ENCODE measurements at regions not wholly inside any gene's neighbourhood (a gene's known extent, or its start where the extent isn't known, plus 50 kb on each side); places are given as distances from the start of the nearest gene placed in this dataset.

GRCh38 chr5:117098094-117098493 lies 523.5 kb upstream of the SEMA6A start:
- no peak overlapping the region for H3K9ac ChIP-seq (ENCODE audit: extremely low read depth, insufficient read length, low read length)
- no CpG with 5 or more reads among the region's 3 CpGs for WGBS (ENCODE audit: extremely low coverage, insufficient read length, low lambda C conversion rate)
- no peaks in the 10 kb centered on the region for H3K79me2 ChIP-seq (ENCODE audit: insufficient read depth, low read length)
- no peak overlapping the region for H3K4ac ChIP-seq (ENCODE audit: low read depth, low read length)
- no peaks in the 10 kb centered on the region for H3K36me3 Mint-ChIP-seq (ENCODE audit: insufficient read depth in 1 of 3, low read depth in 3 of 3)
- no peak overlapping the region for H2BK12ac ChIP-seq (ENCODE audit: insufficient read length, low read depth, low read length)
- no peak overlapping the region for H3K56ac ChIP-seq (ENCODE audit: insufficient read length, low read depth, low read length)
- H3K9me3 Mint-ChIP-seq: no peaks in the 10 kb centered on the region; a peak in 1 of 5 replicates
- H2BK5ac ChIP-seq (ENCODE audit: insufficient read length, low read length): no peak overlapping the region
- H3K23ac ChIP-seq (ENCODE audit: insufficient read length, low read depth, low read length): no peak overlapping the region
- no peak overlapping the region for H3K14ac ChIP-seq (ENCODE audit: insufficient read depth, low read length)
- H3T11ph ChIP-seq (ENCODE audit: low read length): no peak overlapping the region
- H3K27ac ChIP-seq (ENCODE audit: insufficient read length, low read depth, low read length): no peak overlapping the region
- H4K20me1 ChIP-seq (ENCODE audit: control insufficient read depth, insufficient read depth, insufficient read length): no peaks in the 10 kb centered on the region
- H3K4me3 Mint-ChIP-seq: no peak overlapping the region
- H2BK20ac ChIP-seq (ENCODE audit: low read depth, low read length, poor library complexity, severe bottlenecking): no peak overlapping the region
- H3K27me3 ChIP-seq (ENCODE audit: insufficient read depth, low read length): no peaks in the 10 kb centered on the region
- no peak overlapping the region for H3K27ac Mint-ChIP-seq
- no peak overlapping the region for H2AFZ ChIP-seq (ENCODE audit: low read length)
- H2BK120ac ChIP-seq (ENCODE audit: low read depth, low read length, poor library complexity, severe bottlenecking): no peak overlapping the region
- H2AK5ac ChIP-seq (ENCODE audit: insufficient read length, low read length): no peak overlapping the region
- no peak for DNase-seq
- TF ChIP-seq, protein P1, sequence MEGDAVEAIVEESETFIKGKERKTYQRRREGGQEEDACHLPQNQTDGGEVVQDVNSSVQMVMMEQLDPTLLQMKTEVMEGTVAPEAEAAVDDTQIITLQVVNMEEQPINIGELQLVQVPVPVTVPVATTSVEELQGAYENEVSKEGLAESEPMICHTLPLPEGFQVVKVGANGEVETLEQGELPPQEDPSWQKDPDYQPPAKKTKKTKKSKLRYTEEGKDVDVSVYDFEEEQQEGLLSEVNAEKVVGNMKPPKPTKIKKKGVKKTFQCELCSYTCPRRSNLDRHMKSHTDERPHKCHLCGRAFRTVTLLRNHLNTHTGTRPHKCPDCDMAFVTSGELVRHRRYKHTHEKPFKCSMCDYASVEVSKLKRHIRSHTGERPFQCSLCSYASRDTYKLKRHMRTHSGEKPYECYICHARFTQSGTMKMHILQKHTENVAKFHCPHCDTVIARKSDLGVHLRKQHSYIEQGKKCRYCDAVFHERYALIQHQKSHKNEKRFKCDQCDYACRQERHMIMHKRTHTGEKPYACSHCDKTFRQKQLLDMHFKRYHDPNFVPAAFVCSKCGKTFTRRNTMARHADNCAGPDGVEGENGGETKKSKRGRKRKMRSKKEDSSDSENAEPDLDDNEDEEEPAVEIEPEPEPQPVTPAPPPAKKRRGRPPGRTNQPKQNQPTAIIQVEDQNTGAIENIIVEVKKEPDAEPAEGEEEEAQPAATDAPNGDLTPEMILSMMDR (conservative IDR thresholded peaks at IDR 0.05): no peak
- H3K27me3 Mint-ChIP-seq (ENCODE audit: low read depth): peaks cover 16% of the 10 kb centered on the region
- H4K8ac ChIP-seq (replicated peaks; ENCODE audit: insufficient read length, low read depth, low read length): no peak overlapping the region
- H3K18ac ChIP-seq (ENCODE audit: insufficient read length, low read depth, low read length): no peak overlapping the region
- H4K91ac ChIP-seq (ENCODE audit: insufficient read length, low read depth, low read length): no peak overlapping the region
- no peaks in the 10 kb centered on the region for H3K9me3 ChIP-seq (ENCODE audit: control insufficient read depth, low read depth, low read length)
- no peaks in the 10 kb centered on the region for H3K23me2 ChIP-seq (ENCODE audit: insufficient read length, low read depth, low read length, poor library complexity, severe bottlenecking)
- no peaks in the 10 kb centered on the region for H3K79me1 ChIP-seq (ENCODE audit: insufficient read depth, low read depth, low read length, poor library complexity, severe bottlenecking)
- no peak overlapping the region for H3K4me2 ChIP-seq (ENCODE audit: insufficient read depth, insufficient read length, low read length)
- peaks cover 30 to 31% of the 10 kb centered on the region in 2 experiments for H3K4me1 Mint-ChIP-seq
- no peak overlapping the region for H4K5ac ChIP-seq (ENCODE audit: insufficient read length, low read depth, low read length)
- peaks cover 3% of the 10 kb centered on the region; the same call in 1 of the 2 replicates for H3K4me1 ChIP-seq (ENCODE audit: insufficient read depth, low read length)
- no peak overlapping the region for H2BK15ac ChIP-seq (ENCODE audit: low read depth, low read length)
